NK-92 (cell line): ENCODE measurements at regions not wholly inside any gene's neighbourhood (a gene's known extent, or its start where the extent isn't known, plus 50 kb on each side); places are given as distances from the start of the nearest gene placed in this dataset.

ENCODE experiments used
- DNase-seq: peaks from one replicate; lab custom pipeline; 2025; ENCODE audit not compliant: unreplicated experiment; lab: John Stamatoyannopoulos, UW

DNA sequence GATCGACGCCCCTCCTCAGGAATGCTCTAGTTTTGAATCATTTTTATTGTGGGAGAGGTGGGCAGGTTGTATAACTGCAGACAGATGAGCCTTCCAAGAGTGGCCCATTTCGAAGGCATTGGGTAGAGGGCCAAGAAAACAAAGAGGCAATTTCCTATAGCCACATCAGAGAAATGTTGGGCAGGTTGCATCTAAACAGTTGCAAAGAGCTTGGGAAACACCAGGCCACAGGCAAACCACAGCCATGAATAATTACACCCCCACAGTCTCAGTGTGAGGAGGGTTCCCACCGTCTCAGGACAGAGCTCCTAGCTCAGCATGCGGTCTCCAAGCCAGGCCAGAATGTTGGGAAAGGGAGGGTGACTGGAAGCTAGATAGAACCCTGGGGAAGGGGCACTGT is 257.3 kb downstream of the ABHD5 start:
- no peak for DNase-seq

DNA sequence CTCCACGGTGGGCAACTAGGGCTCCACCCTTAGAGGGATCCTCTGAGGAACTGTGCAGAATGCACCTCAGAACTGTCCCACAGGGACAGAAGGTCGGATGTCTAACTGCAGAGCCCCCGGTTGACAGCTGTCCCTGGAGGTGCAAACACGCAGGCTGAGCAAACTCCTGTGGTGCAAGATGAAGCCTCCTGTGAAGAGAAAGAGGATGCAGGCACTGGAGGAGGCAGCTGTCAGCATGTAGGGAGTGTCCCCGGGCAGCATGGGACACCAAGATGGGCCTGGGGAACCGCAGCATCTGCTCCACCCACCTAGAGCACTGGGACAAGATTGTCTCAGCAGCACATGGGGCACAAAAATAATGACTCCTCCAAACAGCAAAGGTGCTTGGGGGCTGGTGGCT is 258.9 kb downstream of the ABHD5 start:
- no peak for DNase-seq

DNA sequence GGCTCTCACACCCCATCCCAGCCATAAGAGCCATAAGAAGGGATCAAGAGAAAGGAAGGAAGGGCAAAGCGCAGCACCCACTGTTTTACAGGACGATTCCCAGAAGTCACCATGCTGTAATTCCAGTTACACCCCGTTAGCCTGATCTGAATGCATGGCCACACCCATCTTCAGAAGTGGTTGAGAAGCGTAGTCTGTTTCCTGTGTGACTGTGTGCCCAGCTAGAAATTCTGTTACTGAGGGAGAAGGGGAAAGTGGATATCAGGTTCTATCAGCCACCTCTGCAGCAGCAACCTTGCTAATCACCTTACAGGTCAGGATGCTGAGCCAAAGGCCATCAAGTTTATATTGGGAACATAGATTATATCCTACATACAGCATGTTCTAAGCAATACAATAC is 260.0 kb downstream of the ABHD5 start:
- DNase-seq = no peak

DNA sequence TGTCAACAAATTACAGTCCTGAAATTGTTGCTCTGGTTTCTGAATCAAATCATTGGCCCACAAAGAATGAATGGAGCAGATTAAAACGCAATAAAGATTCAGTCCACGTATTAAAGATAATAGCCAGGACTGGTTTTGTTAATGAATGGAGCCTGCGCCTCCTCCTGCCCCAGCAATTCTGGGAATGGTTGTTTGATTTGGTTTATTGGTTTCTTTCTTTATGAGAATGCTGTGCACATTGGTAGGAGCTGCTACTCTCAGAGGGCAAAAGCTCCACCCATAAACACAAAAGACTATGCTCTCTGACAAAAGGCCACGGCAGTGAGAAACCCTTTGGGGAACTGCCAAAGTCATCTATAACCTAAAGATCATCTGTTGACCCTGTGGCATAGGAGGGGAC is 261.1 kb downstream of the ABHD5 start:
- DNase-seq = no peak

DNA sequence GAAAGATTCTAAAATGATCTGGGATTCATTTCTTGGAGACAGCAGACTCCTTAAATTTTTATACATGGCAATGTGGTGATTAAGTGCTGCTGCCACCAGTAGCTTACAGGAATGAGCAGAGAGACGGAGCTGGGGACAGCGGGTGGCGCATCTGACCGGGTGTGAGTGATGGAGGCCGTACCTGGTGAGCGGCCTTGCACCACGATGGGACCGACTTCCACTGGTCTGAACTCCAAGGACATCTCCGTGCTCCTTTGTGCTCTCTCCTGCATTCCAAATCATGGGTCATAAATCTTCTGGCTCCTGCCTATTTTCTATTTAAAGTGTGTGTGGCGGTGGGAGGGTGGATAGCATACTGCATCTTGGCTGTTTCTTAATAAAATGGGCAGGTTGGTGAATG is 262.6 kb downstream of the ABHD5 start:
- DNase-seq = no peak

DNA sequence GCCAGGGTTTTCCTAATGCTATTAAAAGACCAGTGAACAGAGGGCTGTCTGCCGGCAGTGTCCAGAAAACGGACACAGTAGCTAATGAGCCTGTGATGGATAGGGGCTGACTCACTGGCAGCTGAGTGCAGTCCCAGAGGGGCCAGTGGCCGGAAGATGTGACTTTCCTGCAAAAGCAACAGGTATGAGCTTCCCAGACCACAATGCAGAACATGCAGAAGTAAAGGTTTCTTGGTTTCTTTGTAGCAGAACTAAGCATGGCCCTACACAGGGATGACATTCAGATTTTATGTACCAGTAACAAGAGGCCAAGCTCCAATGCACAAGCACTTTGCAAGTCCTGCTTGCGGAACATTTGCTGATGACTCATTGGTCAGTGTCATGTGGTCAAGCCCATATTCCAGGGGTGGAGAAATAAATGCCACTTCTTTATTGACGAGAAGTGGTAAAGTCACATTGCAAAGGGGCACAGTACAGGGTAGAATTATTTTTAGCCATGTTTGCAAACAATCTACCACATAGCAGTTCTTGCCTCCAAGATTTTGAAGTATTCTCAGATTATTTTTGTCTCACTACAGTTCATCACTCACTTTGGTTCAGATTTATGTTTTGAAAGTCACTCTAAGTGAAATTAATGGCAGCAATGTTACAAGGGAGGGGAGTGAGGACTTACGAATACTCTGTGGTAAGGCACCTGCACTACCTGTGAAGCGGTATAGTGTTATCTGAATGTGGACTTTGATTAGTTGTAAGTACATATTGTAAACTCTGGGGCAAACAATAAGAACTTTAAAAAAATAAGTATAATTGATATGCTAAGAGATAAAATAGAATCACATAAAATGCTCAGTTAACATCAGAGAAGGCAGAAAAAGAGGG is 263.3 kb downstream of the ABHD5 start:
- DNase-seq = no peak

DNA sequence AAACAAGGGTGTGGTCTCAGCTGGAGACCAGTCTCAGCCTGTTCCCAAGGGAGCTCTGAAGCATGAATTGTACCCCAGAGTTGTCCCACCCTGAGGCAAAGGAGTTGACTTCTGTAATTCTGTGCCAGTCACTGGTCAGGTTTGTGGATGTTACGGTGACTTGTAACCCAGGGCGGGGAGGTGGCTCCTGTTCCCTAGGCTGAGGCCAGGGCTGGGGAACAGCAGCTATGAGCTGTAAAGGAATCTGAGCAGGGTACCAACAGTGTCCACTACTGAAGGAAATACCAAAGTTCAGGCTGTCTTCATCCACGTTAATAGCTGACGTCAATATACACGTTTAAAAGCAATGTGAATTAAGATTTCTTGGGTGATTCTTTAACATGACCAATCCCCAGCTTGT is 266.2 kb downstream of the ABHD5 start:
- no peak for DNase-seq

DNA sequence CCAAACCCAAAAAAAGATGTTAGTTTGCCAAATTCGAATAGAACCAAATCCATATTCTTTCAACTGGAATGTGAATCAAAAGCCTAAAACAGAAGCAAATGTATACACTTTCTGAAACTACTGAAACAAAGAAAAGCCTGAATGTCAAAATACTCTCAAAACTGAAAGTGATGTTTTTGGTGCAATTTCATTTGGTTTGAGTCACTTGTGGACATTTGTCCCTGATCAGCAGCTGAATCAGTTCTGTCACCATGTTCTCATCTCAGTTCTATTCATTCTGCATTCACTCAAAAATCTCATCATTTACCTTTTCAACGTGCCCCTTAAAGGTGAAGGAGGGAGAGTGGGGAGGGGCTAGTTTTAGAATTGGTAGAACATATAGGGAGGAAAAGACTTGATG is 266.8 kb downstream of the ABHD5 start:
- DNase-seq = no peak

DNA sequence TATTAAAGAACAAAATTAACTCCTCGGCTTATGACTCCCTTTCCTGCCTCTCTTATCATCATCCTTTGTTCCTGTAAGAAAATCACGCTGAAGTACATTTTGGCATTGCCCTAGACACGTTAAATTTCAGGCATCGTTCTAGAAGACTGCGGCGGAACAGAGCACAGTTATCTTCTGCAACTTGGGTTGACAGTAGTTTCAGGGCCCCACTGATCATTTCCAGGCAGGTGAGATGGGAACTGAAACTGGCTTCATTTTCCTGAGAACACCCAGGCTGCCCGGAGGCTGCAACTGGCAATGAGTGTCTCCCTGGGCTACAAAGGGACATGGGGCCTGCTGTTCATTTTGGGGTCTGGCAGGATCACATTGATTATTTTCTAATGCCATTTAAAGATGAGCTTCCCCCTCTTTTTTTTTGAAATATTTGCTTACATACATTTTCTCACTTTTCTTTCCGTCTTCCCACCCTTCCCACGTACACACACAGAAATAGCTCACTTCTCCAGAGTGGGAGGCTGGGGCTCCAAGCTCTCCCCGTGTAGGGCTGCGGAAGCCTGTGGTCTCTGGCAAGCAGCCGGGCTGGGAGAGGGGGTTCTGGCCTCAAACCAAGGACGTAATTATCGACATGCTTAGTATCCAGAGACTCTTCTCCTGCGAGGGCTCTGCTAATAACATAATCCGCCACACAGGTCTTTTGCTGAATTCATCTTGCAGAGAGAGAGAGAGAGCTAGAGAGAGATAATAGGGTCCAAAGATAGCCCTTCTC is 267.4 kb downstream of the ABHD5 start:
- no peak for DNase-seq

DNA sequence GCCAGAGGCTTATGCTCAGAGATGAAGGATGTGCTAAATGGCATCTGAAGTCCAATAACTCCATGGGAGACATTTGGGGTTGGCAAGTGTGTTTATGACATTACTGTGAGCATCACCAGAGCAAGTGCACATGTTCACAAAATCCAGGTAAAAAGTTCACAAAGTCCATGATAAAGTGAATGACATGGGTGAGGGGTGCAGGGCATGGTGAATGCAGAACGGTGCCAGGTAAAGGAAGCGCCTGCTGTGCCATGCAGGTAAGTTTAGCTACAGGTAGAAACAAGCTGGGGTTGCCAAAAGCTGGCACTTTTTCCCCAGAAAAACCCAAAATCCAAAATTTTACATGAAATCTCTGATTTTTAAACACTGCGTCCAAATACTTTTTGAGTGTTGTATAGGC is 268.2 kb downstream of the ABHD5 start:
- DNase-seq = no peak

DNA sequence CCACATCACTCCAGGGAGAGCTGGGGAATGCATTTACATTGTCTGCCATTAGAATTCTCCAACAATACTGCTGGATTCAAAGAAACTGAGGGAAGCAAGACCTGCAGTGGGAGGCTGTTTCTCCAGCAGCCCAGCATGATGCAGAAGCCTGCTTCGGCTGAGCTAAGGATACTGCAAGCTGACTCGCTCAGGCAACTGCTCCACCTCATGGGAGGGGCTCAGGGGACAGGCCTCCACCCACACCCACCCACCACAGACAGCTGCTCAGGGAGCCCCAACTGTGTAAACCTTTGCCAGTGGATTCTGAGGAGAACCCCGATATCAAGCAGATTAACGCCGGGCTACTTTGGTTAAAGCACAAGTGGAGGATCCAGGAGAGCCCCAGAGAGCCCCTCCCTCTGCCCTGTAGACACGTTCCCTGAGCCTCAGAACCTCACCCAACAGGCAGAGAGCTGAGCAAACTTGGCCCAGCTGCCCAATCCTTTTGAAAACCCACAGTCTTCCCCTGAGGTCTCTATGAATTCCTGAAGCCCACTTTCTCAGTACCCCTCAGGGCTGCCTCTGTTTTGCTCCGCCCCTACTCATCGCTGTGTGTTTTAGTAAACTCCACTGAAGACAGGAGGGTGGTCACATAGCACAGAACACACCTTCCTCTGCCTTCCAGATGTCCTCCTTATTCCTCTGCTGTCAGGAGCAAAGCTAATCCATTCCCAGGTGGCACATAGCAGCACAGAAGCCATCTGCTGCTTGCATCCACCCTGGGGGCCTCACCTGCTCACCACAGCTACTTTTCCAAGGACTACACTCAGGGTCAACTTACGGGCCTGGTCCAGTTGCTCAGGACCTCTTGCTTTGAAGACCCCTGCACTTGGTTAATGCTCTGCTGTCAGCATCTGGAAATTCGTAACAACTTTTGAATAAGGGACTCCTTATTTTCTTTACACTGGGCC is 269.0 kb downstream of the ABHD5 start:
- no peak for DNase-seq

DNA sequence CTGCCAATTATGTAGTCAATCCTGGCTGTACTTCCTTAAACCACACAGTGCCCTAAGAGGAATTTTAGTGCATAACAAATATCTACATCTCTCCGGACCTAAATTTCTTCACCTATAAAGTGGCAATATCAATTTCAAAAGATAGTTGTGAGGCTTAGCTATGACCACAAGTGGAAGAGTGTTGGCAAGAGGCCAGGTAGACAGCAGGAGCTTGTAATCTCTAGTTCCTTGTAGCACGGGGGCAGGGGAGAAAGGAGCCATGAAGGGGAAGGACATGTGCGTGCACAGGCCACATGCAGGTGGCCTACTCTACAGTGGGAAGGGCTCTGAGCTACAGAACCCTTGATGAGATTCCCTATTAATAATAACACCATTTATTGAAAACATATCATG is 269.7 kb downstream of the ABHD5 start:
- no peak for DNase-seq

DNA sequence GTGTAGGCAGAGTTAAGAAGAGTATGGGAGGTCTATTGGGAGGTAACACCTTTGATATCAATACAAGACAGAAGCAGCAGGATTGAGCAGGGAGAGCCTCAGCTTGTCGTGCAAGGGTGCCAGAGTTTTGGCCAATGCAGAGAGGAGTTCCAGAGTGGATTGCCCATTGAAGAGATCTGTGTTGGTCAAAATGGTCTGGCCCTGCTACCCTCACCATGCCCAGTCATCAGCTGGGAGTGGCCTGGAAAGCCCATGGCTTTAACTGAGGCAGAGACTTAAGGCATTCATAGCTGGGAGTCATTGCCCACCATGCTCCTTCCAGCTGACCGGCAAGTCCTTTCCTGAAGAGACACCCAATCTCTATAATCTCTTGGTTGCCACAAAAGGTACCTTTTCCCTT is 271.3 kb downstream of the ABHD5 start:
- DNase-seq = no peak

DNA sequence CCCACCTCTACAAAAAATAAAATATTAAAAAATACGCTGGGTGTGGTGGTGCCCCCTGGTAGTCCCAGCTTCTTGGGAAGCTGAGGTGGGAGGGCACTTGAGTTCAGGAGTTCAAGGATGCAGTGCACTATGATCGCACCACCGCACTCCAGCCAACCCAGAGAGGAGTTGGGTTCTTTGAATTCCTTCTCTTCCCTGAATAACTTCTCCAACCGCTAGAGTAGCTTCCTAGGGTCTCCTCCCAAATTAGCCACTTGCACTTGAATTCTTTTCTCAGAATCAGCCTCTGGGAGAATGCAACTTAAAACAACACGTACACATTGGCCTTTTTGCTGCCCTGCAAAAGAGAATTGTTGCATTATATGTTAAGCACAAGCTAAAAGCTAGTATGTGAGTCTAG is 272.5 kb downstream of the ABHD5 start:
- DNase-seq = no peak

DNA sequence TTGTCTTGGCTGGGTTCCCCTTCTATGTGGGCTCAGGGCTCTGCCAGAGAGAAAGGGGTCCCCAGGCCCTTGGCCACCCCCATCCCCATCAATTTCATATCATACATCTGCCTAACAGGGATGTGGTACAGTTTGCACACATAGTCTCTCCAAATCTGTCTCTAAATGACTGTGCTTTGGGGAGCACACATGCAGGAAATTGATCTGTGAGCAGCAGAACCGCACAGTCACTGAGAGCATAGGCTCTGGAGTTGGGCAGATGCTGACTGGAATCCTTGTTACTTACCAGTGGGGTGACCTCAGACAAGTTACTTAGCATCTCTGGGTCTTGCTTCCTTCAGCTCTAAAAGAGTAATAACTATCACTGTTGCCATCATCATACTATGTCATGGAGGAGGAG is 273.9 kb downstream of the ABHD5 start:
- no peak for DNase-seq

DNA sequence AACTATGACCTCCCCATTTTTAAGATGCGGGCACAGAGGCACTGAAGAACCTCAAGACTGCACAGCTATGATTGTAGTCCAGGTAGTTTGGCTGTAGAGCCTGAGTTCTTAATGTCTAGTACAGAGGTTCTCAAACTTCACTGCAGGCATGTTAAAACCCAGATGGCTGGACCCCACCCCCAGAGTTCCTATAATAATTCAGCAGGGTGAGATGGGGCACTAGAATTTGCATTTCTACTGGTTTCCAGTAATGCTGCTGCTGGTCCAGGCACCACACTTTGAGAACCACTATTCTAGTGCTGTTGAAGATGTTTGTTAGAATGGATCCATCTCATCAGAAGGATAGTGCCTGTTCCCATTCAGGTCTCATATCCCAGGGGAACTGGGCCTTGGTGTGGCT is 274.9 kb downstream of the ABHD5 start:
- no peak for DNase-seq

DNA sequence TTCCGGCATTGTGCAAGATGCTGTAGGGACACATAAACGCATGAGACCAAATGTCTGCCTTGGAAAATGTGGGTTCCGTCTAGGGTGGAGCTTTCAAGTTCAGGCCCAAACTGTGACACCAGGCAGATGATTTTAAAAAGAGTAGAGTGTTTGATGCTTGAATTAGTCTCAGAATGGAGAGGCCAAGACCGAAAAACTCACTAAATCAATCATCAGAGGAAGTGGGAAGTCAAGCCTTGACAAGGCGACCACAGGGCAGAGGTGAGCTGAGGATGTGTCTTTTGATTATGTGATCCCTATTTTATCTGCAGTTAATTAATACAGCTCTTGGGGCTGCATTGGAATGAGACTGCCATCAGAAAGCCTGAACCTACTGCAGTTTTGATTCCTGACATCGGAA is 275.4 kb downstream of the ABHD5 start:
- DNase-seq = no peak

DNA sequence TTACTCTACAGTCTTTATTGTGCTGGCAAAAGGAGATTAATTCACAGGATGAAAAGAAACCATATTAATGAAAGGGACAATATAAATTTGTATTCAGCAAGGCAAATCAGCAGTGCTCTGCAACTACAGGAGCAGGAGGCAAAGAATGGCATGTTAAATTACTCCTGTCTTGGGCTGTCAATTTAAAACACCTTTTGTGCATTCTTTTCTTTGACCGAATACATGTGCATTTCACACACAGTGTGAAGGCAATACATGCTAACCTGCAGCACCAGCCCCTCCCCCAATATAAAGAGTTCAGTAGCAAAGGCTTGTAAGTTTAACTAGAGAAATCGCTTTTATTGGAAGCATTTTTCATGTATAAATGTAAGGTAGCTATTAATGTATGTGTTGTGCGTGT is 275.2 kb upstream of the TOPAZ1 start:
- DNase-seq = no peak

DNA sequence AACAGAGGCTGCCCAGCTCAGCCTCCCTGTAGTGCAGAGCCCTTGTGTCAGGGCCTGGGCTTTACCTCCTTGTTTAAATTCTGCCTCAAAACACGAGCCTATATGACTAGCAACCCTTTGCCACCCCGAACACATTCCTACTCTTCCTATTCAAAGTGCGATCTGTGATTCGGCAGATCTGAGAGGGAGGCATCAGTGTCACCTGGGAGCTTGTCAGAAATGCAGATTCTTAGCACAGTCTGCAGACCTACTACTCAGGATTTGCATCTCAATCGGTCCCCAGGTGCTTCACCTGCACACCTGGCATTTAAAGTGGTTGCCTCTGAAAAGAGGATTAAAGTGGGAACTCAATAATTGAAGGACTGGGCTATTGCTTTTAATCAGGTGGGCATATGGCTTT is 273.2 kb upstream of the TOPAZ1 start:
- DNase-seq = no peak

DNA sequence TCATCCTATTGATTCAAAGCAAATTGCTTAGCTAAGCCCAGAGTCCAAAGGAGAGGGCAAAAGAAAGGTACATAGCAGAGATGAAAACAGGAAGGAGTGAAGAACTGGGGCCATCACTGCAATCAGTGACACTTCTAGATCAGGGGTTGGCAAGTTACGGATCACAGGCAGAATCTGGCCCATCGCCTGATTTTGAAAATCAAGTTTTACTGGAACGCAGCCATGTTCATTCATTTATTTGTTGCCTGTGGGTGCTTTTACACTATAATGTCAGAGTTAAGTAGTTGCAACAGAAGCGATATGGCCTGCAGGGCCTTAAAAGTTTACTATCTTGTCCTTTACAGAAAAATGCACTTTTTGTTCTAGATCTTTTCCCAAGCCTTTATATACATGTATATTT is 271.7 kb upstream of the TOPAZ1 start:
- no peak for DNase-seq

DNA sequence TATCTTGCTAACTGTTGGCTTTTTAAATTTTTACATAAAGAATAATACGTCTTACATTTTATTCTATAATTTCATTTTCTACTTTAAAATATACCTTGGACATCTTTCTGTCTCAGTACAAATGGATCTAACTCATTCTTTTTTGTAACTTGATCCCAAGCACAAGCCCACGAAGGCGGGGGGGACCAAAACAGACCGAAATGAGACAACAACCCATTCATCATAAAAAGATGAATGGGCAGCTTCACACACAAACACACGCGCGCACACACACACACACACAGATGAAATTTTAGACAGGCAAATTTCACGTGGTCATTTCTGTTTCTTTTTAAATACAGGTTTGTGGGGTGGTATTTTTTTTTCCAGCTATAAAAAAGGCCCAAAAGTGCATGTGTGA is 271.3 kb upstream of the TOPAZ1 start:
- no peak for DNase-seq
